GM18873 (cell line): ENCODE measurements at regions not wholly inside any gene's neighbourhood (a gene's known extent, or its start where the extent isn't known, plus 50 kb on each side); places are given as distances from the start of the nearest gene placed in this dataset.
"Not testable (repeated sequence)": the region's sequence is repeated elsewhere in the genome, so short reads cannot be mapped to it uniquely, and the experiment has no call there.

Experiments
- ATAC-seq: cut with Tn5 transposase; IDR thresholded peaks from one replicate; pipeline ENCODE4 v1.9.1; 2021; ENCODE audit warnings: mild to moderate bottlenecking, moderate library complexity, moderate number of reproducible peaks; ENCODE audit not compliant: unreplicated experiment, low FRiP score

- ATAC-seq: no peak
Observed at GRCh38 chrX:97995834-97996233, 1112.1 kb downstream of the RPA4 start.

GRCh38 chrX:98028691-98029090, 1145.0 kb downstream of the RPA4 start:
- no peak for ATAC-seq

DNA sequence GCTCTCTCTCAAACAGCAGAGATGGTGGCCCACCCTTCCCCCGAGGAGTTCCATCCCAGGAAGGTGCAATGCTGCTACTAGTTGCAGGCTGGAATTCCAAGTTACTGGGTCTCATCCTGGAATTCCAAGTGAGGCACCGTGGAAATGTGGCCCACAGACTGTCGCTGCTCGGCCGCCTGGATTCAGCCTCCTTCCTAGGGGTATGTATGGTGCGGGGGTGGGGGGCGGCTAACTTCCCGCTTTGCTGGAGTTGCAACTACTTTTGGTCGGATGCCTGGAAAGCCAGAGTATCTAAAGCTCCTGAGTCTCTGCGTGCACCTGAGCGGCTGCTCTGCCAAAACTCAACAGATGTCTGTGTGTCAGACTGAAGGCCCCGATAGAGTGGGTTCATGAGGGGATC, 1146.2 kb downstream of the RPA4 start:
- no peak for ATAC-seq

DNA sequence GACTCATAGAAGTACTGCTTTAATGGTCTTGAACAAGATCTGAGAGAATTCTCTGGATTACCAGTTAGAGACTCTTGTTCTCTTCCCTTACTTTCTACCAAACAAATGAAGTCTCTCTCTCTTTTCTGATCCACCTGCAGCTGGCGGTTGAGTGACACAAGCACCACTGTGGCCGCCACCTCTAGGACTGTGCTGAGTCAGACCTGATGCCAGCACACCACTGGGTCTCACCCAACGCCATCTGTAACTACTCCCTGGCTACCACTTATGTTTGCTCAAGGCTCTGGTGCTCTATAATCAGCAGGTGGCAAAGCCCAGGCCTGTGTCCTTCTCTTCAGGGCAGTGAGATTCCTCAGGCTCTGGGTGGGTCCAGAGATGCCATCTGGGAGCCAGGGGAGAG, 1173.5 kb downstream of the RPA4 start:
- no peak for ATAC-seq

- no peak for ATAC-seq
Observed at GRCh38 chrX:98065151-98065550, 1181.4 kb downstream of the RPA4 start.

DNA sequence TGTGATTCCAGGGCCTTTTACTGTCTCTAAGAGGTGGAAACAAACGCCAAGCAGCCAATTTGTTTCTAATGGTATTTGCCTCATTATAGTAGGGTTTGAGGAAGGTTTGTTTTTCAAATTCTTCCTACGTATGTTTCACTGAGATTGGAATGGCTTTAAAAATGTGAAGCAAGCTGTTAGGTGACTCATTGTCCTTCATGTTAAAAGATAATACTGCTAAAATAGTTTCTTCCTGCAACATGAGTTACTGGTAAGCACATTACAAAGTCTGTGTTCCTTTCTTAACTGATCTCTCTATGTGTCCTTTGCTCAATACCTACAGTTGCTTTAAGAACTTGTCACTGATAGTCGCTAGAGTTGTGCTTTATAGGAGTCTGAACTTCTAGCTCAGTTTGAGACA, 1183.9 kb downstream of the RPA4 start:
- ATAC-seq: no peak

- ATAC-seq: no peak
Observed at GRCh38 chrX:98068024-98068580, 1184.4 kb downstream of the RPA4 start.

DNA sequence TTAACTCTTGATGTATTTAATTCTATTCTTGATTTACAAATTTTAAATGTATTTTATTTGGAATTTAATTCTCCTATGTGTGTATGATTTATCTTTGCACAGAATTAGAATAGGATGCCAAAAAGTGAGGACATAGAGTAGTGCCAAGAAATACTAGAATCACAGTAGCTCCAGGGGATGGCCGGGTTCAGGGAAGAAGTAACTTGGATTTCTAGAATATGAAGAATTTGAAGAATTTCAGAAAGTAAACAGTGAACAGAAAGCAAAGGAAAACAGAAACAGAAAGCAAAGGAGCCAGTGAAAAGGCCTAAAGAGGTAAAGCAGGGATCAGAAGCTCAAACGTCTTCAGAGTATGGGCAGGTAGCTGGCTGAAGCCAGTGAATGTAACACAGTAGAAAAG, 1187.6 kb downstream of the RPA4 start:
- no peak for ATAC-seq

- no peak for ATAC-seq
Observed at GRCh38 chrX:98077440-98077839, 1193.7 kb downstream of the RPA4 start.

DNA sequence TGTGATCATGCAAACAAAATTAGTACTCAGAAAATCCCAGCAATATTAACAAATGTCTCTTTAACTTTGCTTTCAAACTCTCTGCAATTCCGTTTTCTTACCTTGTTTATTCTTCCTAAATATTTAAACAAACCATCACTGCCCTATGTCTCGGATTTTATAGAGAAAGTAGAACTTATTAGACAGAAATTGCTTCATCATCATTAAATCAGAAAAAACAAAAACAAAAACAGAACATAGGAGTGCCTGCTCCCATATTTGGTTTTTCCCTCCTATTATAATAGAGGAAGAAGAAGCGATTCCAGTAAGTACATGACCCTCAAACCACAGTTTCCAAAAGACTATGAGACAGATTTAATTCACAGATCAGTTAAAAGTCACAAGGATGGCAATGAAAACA, 1228.0 kb downstream of the RPA4 start:
- ATAC-seq: no peak

GRCh38 chrX:98114021-98114420, 1230.3 kb downstream of the RPA4 start:
- ATAC-seq: no peak

GRCh38 chrX:98141466-98141865, 1257.8 kb downstream of the RPA4 start:
- ATAC-seq: no peak

DNA sequence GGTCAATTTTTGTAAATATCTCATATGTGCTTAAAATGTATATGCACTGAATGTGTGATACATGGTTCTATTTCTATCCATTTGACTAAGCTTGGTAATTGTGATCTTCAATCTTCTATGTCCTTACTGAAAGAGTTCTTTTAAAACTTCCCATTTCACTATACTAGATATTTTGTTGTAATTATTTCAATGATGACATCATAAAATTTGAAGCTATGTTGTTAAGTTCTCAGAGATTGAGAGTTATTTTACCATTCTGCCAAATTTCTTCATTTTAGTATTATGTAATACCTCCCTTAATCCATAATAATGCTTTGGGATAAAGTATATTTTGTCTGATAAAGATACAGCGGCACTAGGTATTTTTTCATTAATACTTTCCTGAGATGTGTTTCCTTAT, 1307.3 kb downstream of the RPA4 start:
- no peak for ATAC-seq

GRCh38 chrX:98194036-98194435, 1310.3 kb downstream of the RPA4 start:
- no peak for ATAC-seq

DNA sequence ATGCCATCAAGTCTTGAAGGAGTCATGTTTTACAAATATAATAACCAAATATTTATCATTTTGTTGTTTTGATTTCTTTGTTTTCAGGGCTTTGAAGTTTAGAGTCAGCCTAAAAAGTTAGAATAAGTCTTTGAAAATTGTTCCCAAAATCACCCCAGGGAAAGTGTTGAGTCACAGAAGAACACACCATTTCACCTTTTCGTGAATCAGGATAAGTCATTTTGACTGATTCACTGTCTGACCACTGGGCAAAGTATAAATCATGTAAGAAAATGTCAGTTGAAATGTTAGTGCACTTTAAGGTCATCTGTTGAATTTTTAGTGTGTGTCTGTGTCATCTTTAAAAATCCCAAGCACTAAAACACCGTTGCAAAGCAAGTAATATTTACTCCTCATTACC, 1320.1 kb downstream of the RPA4 start:
- no peak for ATAC-seq

- no peak for ATAC-seq
Observed at GRCh38 chrX:98207947-98208346, 1324.2 kb downstream of the RPA4 start.

- ATAC-seq: no peak
Observed at GRCh38 chrX:98231003-98231402, 1347.3 kb downstream of the RPA4 start.

DNA sequence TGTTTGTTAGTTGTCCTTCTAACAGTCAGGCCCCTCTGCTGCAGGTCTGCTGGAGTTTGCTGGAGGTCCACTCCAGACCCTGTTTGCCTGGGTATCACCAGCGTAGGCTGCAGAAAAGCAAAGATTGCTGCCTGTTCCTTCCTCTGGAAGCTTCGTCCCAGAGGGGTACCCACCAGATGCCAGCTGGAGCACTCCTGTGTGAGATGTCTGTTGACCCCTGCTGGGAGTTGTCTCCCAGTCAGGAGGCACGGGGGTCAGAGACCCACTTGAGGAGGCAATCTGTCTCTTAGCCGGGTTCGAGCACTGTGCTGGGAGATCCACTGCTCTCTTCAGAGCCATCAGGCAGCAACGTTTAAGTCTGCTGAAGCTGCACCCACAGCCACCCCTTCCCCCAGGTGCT, 1356.4 kb downstream of the RPA4 start:
- not testable (repeated sequence) for ATAC-seq

GRCh38 chrX:98263135-98263534, 1379.4 kb downstream of the RPA4 start:
- ATAC-seq: no peak

DNA sequence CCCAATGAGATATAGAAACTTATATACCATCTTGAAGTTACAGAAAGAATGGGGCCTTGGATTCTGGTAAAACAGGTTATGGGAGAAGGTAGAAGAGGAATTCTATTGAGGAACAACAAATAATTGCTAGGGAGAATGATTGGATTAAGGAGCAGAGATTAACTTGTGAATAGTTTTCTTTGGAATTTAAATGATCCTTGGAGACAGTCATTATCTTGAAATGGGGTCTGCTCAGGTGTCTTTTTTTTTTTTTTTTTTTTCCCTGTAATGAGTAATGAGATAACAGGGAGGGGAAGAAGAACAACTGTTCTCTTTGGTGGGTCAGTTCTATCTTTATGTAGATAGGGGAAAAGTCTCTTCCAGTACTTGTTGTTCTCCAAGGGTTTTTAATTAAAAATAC, 1406.0 kb downstream of the RPA4 start:
- no peak for ATAC-seq

- ATAC-seq: no peak
Observed at GRCh38 chrX:98294310-98294709, 1410.6 kb downstream of the RPA4 start.

DNA sequence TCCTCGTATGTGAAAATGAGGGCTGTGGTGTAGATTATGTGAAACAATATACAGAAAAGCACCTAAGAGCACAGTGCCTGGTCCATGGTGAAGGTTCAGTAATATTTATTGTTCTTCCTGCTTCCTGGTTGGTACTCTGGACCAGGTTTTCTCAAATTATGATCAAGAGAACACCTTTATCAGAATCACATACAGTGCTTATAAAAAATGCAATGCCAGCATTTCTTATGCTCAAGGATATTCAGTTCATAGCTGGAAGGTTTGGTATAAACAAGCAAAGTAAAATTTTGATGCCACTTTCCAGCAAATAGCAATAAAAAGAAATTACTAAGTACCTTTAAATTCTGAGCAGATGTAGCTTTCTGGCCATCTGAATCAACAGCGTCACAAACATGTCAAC, 1412.4 kb downstream of the RPA4 start:
- ATAC-seq: no peak

- no peak for ATAC-seq
Observed at GRCh38 chrX:98299785-98300184, 1416.1 kb downstream of the RPA4 start.
